ENCODE measurements at regions not wholly inside any gene's neighbourhood (a gene's known extent, or its start where the extent isn't known, plus 50 kb on each side); places are given as distances from the start of the nearest gene placed in this dataset.
"Not testable (repeated sequence)": the region's sequence is repeated elsewhere in the genome, so short reads cannot be mapped to it uniquely, and the experiment has no call there.

DNA sequence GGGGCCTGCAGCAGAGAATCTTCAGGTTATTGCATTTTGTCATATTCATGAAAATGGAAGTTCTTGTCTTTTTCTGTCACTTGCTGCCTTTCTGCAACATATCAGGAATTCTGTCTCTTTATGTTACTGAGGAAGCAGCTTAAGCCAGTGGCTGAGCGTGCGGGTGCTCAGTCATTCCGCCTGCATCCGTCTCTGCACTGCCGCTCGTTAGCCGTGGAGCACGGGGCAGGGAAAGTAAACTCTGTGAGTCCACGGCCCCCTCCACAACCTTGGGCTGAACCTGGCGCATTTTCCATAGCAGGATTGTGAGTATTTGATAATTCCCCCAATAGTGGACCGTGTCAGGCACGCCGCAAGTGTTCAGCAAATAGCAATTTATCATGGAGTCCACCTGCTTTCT, 1007.7 kb downstream of the BRD1 start (continued):
- TF ChIP-seq, protein P1, sequence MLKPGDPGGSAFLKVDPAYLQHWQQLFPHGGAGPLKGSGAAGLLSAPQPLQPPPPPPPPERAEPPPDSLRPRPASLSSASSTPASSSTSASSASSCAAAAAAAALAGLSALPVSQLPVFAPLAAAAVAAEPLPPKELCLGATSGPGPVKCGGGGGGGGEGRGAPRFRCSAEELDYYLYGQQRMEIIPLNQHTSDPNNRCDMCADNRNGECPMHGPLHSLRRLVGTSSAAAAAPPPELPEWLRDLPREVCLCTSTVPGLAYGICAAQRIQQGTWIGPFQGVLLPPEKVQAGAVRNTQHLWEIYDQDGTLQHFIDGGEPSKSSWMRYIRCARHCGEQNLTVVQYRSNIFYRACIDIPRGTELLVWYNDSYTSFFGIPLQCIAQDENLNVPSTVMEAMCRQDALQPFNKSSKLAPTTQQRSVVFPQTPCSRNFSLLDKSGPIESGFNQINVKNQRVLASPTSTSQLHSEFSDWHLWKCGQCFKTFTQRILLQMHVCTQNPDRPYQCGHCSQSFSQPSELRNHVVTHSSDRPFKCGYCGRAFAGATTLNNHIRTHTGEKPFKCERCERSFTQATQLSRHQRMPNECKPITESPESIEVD (tag by site-specific recombination; IDR thresholded peaks at IDR 0.05), result no peak
- TF ChIP-seq ZNF514 (tag by site-specific recombination; IDR thresholded peaks at IDR 0.05), result no peak
- TF ChIP-seq ZFHX2 (tag by site-specific recombination; conservative IDR thresholded peaks at IDR 0.05), result no peak
- no peak for TF ChIP-seq ZNF10 (tag by site-specific recombination; IDR thresholded peaks at IDR 0.05)
- no peak for TF ChIP-seq ZBTB7A (tag by site-specific recombination; IDR thresholded peaks at IDR 0.05; ENCODE audit: low read depth)
- TF ChIP-seq ZNF776 (tag by site-specific recombination; IDR thresholded peaks at IDR 0.05; ENCODE audit: borderline replicate concordance), result no peak
- TF ChIP-seq ZNF223 (tag by site-specific recombination; IDR thresholded peaks at IDR 0.05), result no peak
- TF ChIP-seq EGR2 (tag by site-specific recombination; IDR thresholded peaks at IDR 0.05; ENCODE audit: low read depth), result no peak
- TF ChIP-seq ZNF530 (tag by site-specific recombination; IDR thresholded peaks at IDR 0.05; ENCODE audit: low read depth), result no peak

DNA sequence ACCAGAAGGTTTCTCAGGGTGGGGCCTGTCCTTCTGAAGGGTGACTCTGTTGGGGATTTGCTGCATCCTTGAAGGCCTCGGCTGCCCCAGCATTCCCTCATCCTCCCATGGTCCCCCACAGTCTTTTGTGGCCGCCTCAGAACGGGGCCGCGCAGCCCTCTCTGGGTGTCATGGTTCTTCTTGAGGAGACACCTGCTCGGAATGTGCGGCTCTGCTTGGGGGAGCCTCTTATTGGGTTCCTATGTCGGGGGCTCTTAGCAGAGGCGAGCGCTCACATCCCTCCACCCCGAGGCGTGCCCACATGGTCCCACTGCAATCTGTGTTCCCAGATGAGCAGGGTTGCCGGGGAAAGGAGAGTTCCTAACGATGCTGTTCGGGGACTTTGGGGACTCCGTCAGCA, 1008.4 kb downstream of the BRD1 start:
- ChIA-PET POLR2A (no interaction called here), CTCF (no interaction called here)
- no peak overlapping the region for H3K4me3 ChIP-seq (ENCODE audit: low read depth, low read length)
- no peaks in the 10 kb centered on the region for H3K9me3 ChIP-seq (ENCODE audit: control insufficient read depth, insufficient read depth, low read depth, low read length)
- TF ChIP-seq ZNF133 (tag by site-specific recombination; IDR thresholded peaks at IDR 0.05) (no peak), ZNF157 (tag by site-specific recombination; IDR thresholded peaks at IDR 0.05) (no peak), ZBTB1 (tag by site-specific recombination; IDR thresholded peaks at IDR 0.05) (no peak), ZNF600 (tag by site-specific recombination; IDR thresholded peaks at IDR 0.05) (no peak), ZNF629 (tag by site-specific recombination; IDR thresholded peaks at IDR 0.05) (no peak), ZNF174 (tag by site-specific recombination; IDR thresholded peaks at IDR 0.05) (no peak), ZNF426 (tag by site-specific recombination; IDR thresholded peaks at IDR 0.05) (no peak), ZNF19 (tag by site-specific recombination; IDR thresholded peaks at IDR 0.05; ENCODE audit: low read depth) (no peak), ZNF521 (tag by site-specific recombination; IDR thresholded peaks at IDR 0.05) (no peak), ZNF24 (tag by site-specific recombination; IDR thresholded peaks at IDR 0.05) (no peak), ZNF350 (tag by site-specific recombination; IDR thresholded peaks at IDR 0.05) (no peak)
- TF ChIP-seq, protein P2, sequence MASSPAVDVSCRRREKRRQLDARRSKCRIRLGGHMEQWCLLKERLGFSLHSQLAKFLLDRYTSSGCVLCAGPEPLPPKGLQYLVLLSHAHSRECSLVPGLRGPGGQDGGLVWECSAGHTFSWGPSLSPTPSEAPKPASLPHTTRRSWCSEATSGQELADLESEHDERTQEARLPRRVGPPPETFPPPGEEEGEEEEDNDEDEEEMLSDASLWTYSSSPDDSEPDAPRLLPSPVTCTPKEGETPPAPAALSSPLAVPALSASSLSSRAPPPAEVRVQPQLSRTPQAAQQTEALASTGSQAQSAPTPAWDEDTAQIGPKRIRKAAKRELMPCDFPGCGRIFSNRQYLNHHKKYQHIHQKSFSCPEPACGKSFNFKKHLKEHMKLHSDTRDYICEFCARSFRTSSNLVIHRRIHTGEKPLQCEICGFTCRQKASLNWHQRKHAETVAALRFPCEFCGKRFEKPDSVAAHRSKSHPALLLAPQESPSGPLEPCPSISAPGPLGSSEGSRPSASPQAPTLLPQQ (tag by site-specific recombination; IDR thresholded peaks at IDR 0.05), result no peak
- TF ChIP-seq, protein P3, sequence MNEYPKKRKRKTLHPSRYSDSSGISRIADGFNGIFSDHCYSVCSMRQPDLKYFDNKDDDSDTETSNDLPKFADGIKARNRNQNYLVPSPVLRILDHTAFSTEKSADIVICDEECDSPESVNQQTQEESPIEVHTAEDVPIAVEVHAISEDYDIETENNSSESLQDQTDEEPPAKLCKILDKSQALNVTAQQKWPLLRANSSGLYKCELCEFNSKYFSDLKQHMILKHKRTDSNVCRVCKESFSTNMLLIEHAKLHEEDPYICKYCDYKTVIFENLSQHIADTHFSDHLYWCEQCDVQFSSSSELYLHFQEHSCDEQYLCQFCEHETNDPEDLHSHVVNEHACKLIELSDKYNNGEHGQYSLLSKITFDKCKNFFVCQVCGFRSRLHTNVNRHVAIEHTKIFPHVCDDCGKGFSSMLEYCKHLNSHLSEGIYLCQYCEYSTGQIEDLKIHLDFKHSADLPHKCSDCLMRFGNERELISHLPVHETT (tag by site-specific recombination; IDR thresholded peaks at IDR 0.05), result no peak
- no peaks in the 10 kb centered on the region for H3K4me1 ChIP-seq (ENCODE audit: control insufficient read depth, insufficient read depth, low read length)
- H3K36me3 ChIP-seq (ENCODE audit: control insufficient read depth in 2 of 2, insufficient read depth in 1 of 2, low read length in 2 of 2), result no peaks in the 10 kb centered on the region
- no peak overlapping the region for H3K27ac ChIP-seq (ENCODE audit: extremely low read depth, low read depth, low read length)

DNA sequence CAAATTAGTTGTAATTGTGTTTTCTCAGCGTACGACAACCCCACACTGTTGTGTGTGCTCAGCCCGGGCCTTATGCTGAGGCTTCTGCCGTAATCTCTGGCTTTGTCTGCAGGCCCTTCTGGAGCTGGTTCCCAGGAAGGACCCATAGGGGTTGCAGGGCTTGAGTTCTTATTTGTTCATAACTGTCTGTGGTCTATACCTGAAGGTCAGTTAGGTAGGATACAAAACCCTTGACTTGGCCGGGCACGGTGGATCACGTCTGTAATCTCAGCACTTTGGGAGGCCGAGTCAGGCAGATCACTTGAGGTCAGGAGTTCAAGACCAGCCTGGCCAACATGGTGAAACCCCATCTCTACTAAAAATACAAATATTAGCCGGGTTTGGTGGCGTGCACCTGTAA, 1010.2 kb downstream of the BRD1 start:
- CTCF ChIA-PET; H3K9me3 ChIP-seq (ENCODE audit: control insufficient read depth, insufficient read depth, low read depth, low read length); H3K4me1 ChIP-seq (ENCODE audit: control insufficient read depth, insufficient read depth, low read length); H3K36me3 ChIP-seq (ENCODE audit: control insufficient read depth in 2 of 2, insufficient read depth in 1 of 2, low read length in 2 of 2); H3K27ac ChIP-seq (ENCODE audit: extremely low read depth, low read depth, low read length); H3K4me3 ChIP-seq (ENCODE audit: low read depth, low read length); POLR2A ChIA-PET: not testable (repeated sequence)
